H9 (cell line): ENCODE measurements at regions not wholly inside any gene's neighbourhood (a gene's known extent, or its start where the extent isn't known, plus 50 kb on each side); places are given as distances from the start of the nearest gene placed in this dataset.

Experiments used
- DNase-seq: peaks from one replicate; pipeline ENCODE4 v3.0.0-alpha.2; 2017
- H2AFZ ChIP-seq: one replicate; pipeline ENCODE4 v1.6.1; 2013; ENCODE audit warnings: mild to moderate bottlenecking, low read length, control low read depth, moderate library complexity
- H2AK5ac ChIP-seq: 2 replicates; pipeline ENCODE4 v1.6.1; 2013; ENCODE audit warnings: low read length, control low read depth, mixed read lengths; ENCODE audit not compliant: insufficient read length
- H2BK120ac ChIP-seq: one replicate; pipeline ENCODE4 v1.6.1; 2013; ENCODE audit warnings: low read depth, mild to moderate bottlenecking, low read length, control low read depth, inconsistent platforms; ENCODE audit not compliant: poor library complexity, severe bottlenecking
- H2BK12ac ChIP-seq: 2 replicates; pipeline ENCODE4 v1.6.1; 2013; ENCODE audit warnings: low read length, control low read depth, mixed read lengths, low read depth; ENCODE audit not compliant: insufficient read length
- H2BK15ac ChIP-seq: 2 replicates; pipeline ENCODE4 v1.6.1; 2013; ENCODE audit warnings: low read depth, low read length, control low read depth
- H2BK20ac ChIP-seq: one replicate; pipeline ENCODE4 v1.6.1; 2013; ENCODE audit warnings: low read depth, mild to moderate bottlenecking, low read length, control low read depth, inconsistent platforms; ENCODE audit not compliant: poor library complexity, severe bottlenecking
- H2BK5ac ChIP-seq: 2 replicates; pipeline ENCODE4 v1.6.1; 2013; ENCODE audit warnings: low read length, control low read depth, mixed read lengths; ENCODE audit not compliant: insufficient read length
- H3K14ac ChIP-seq: 2 replicates; pipeline ENCODE4 v1.6.1; 2013; ENCODE audit warnings: low read length, control low read depth; ENCODE audit not compliant: insufficient read depth
- H3K18ac ChIP-seq: 2 replicates; pipeline ENCODE4 v1.6.1; 2013; ENCODE audit warnings: low read depth, mild to moderate bottlenecking, mixed read lengths, low read length, control low read depth; ENCODE audit not compliant: insufficient read length
- H3K23ac ChIP-seq: 2 replicates; pipeline ENCODE4 v1.6.1; 2013; ENCODE audit warnings: low read length, control low read depth, mixed read lengths, low read depth; ENCODE audit not compliant: insufficient read length
- H3K23me2 ChIP-seq: 2 replicates; pipeline ENCODE4 v1.6.1; 2013; ENCODE audit warnings: low read depth, mild to moderate bottlenecking, mixed read lengths, low read length, control low read depth; ENCODE audit not compliant: insufficient read length, poor library complexity, severe bottlenecking
- H3K27ac ChIP-seq: 2 replicates; pipeline ENCODE4 v1.5.1; 2013; ENCODE audit warnings: low read length, control low read depth, mixed read lengths, low read depth; ENCODE audit not compliant: insufficient read length
- H3K27me3 ChIP-seq: 2 replicates; pipeline ENCODE4 v1.6.1; 2013; ENCODE audit warnings: low read length, control low read depth, inconsistent platforms; ENCODE audit not compliant: insufficient read depth
- H3K4ac ChIP-seq: 2 replicates; pipeline ENCODE4 v1.6.1; 2013; ENCODE audit warnings: low read depth, mild to moderate bottlenecking, control low read depth, inconsistent platforms, low read length, moderate library complexity
- H3K4me1 ChIP-seq: 2 replicates; pipeline ENCODE4 v1.6.1; 2013; ENCODE audit warnings: low read length, control low read depth, inconsistent platforms; ENCODE audit not compliant: insufficient read depth
- H3K4me2 ChIP-seq: 2 replicates; pipeline ENCODE4 v1.6.1; 2013; ENCODE audit warnings: low read length, control low read depth, mixed read lengths; ENCODE audit not compliant: insufficient read length, insufficient read depth
- H3K56ac ChIP-seq: 2 replicates; pipeline ENCODE4 v1.6.1; 2013; ENCODE audit warnings: low read depth, mild to moderate bottlenecking, mixed read lengths, low read length, control low read depth; ENCODE audit not compliant: insufficient read length
- H3K79me1 ChIP-seq: 2 replicates; pipeline ENCODE4 v1.6.1; 2013; ENCODE audit warnings: low read depth, mild to moderate bottlenecking, moderate library complexity, low read length, control low read depth, inconsistent platforms; ENCODE audit not compliant: insufficient read depth, poor library complexity, severe bottlenecking
- H3K79me2 ChIP-seq: 2 replicates; pipeline ENCODE4 v1.6.1; 2013; ENCODE audit warnings: low read length, control low read depth, inconsistent platforms; ENCODE audit not compliant: insufficient read depth
- H3K9ac ChIP-seq: 2 replicates; pipeline ENCODE4 v1.6.1; 2013; ENCODE audit warnings: low read length, control low read depth, mixed read lengths; ENCODE audit not compliant: insufficient read length; ENCODE audit errors: extremely low read depth
- H3K9me3 ChIP-seq: one replicate; pipeline ENCODE4 v1.6.1; 2013; ENCODE audit warnings: low read depth, low read length, inconsistent platforms; ENCODE audit not compliant: control insufficient read depth
- H3T11ph ChIP-seq: one replicate; pipeline ENCODE4 v1.6.1; 2013; ENCODE audit warnings: mild to moderate bottlenecking, low read length, control low read depth, inconsistent platforms
- H4K20me1 ChIP-seq: one replicate; pipeline ENCODE4 v1.6.1; 2013; ENCODE audit not compliant: control insufficient read depth, insufficient read length, insufficient read depth
- H4K5ac ChIP-seq: 2 replicates; pipeline ENCODE4 v1.6.1; 2013; ENCODE audit warnings: low read depth, mild to moderate bottlenecking, mixed read lengths, low read length, control low read depth; ENCODE audit not compliant: insufficient read length
- H4K8ac ChIP-seq: replicated peaks from 2 replicates; pipeline ENCODE4 v1.6.1; 2013; ENCODE audit warnings: low read length, control low read depth, mixed read lengths, low read depth; ENCODE audit not compliant: insufficient read length
- H4K91ac ChIP-seq: 2 replicates; pipeline ENCODE4 v1.6.1; 2013; ENCODE audit warnings: low read depth, mild to moderate bottlenecking, moderate library complexity, mixed read lengths, low read length, control low read depth; ENCODE audit not compliant: insufficient read length
- H3K27ac Mint-ChIP-seq, 3 experiments: 2 replicates in 2 of 3; 3 replicates in 1 of 3; pipeline ENCODE4 v1.8.0; 2020 to 2021; ENCODE audit warnings: mixed read lengths in 3 of 3, mild to moderate bottlenecking in 1 of 3, moderate library complexity in 1 of 3
- H3K27me3 Mint-ChIP-seq: 2 replicates; pipeline ENCODE4 v1.8.0; 2021; ENCODE audit warnings: low read depth, mild to moderate bottlenecking, moderate library complexity, mixed read lengths
- H3K36me3 Mint-ChIP-seq, 3 experiments: 2 replicates in 2 of 3; 3 replicates in 1 of 3; pipeline ENCODE4 v1.8.0; 2020 to 2021; ENCODE audit warnings: low read depth in 3 of 3, mixed read lengths in 3 of 3; ENCODE audit not compliant: insufficient read depth in 1 of 3
- H3K4me1 Mint-ChIP-seq, 2 experiments: 2 replicates each; pipeline ENCODE4 v1.8.0; 2020; ENCODE audit warnings: mixed read lengths in 2 of 2
- H3K4me3 Mint-ChIP-seq, 2 experiments: 2 replicates in 1 of 2; 3 replicates in 1 of 2; pipeline ENCODE4 v1.8.0; 2020 to 2021; ENCODE audit warnings: mild to moderate bottlenecking in 2 of 2, mixed read lengths in 2 of 2, moderate library complexity in 1 of 2
- H3K9me3 Mint-ChIP-seq, 2 experiments: 2 replicates in 1 of 2; 3 replicates in 1 of 2; pipeline ENCODE4 v1.8.0; 2020; ENCODE audit warnings: mild to moderate bottlenecking in 2 of 2, mixed read lengths in 2 of 2, moderate library complexity in 1 of 2
- CTCF ChIP-seq: fragments of 200-600 bp; sonication (generic); conservative IDR thresholded peaks from 3 replicates; pipeline ENCODE4 v1.8.0; 2021; ENCODE audit warnings: antibody characterized with exemption, mild to moderate bottlenecking
- WGBS: extraction: QIAGEN DNeasy Blood & Tissue Kit; methylation state at CpG from one replicate; pipeline ENCODE4 v1.1.7; 2013; ENCODE audit warnings: missing lambda C conversion rate, low lambda C conversion rate, mixed read lengths; ENCODE audit not compliant: insufficient read length; ENCODE audit errors: extremely low coverage; 5-methylcytosine and 5-hydroxymethylcytosine counted together

GRCh38 chr10:79001082-79001885, 67.5 kb upstream of the ZMIZ1 start:
- Histone ChIP-seq H3K4ac (no peak overlapping the region), H3T11ph (no peak overlapping the region), H3K23me2 (no peaks in the 10 kb centered on the region), H2BK12ac (no peak overlapping the region), H2AFZ (no peak overlapping the region), H3K9ac (no peak overlapping the region), H4K20me1 (no peaks in the 10 kb centered on the region), H4K91ac (no peak overlapping the region), H4K8ac (no peak overlapping the region), H2BK20ac (no peak overlapping the region), H3K18ac (no peak overlapping the region), H3K4me1 (no peaks in the 10 kb centered on the region), H3K23ac (no peak overlapping the region), H3K14ac (no peak overlapping the region), H3K4me2 (no peak overlapping the region), H3K9me3 (no peaks in the 10 kb centered on the region), H3K27ac (no peak overlapping the region), H3K27me3 (no peaks in the 10 kb centered on the region), H4K5ac (no peak overlapping the region), H3K79me2 (no peaks in the 10 kb centered on the region), H2AK5ac (no peak overlapping the region), H3K79me1 (no peaks in the 10 kb centered on the region), H2BK5ac (no peak overlapping the region), H3K56ac (no peak overlapping the region), H2BK15ac (no peak overlapping the region), H2BK120ac (no peak overlapping the region)
- Mint-ChIP-seq H3K27ac (no peak overlapping the region; a peak in 1 of 7 replicates), H3K4me3 (no peak overlapping the region), H3K36me3 (no peaks in the 10 kb centered on the region), H3K27me3 (peaks cover 20% of the 10 kb centered on the region), H3K9me3 (no peaks in the 10 kb centered on the region), H3K4me1 (peaks cover 10 to 23% of the 10 kb centered on the region in 2 experiments)
- no peak for TF ChIP-seq CTCF
- no CpG with 5 or more reads among the region's 10 CpGs for WGBS
- DNase-seq, result no peak
